K562 (cell line): ENCODE measurements at regions not wholly inside any gene's neighbourhood (a gene's known extent, or its start where the extent isn't known, plus 50 kb on each side); places are given as distances from the start of the nearest gene placed in this dataset.

Experiments
- DDX20 ChIP-seq: fragments of 450-650 bp; IDR thresholded peaks from 2 replicates; pipeline ENCODE4 v1.6.1; 2016; ENCODE audit warnings: missing genetic modification characterization, low read depth, mild to moderate bottlenecking, missing compliant biosample characterization, moderate library complexity
- EHMT2 ChIP-seq: fragments of 450-650 bp; IDR thresholded peaks from 2 replicates; pipeline ENCODE4 v1.6.1; 2018; ENCODE audit warnings: antibody characterized with exemption
- MNT ChIP-seq, 2 experiments: fragments of 450-650 bp; conservative IDR thresholded peaks; 2 replicates each; pipeline ENCODE4 v1.6.1; 2017; ENCODE audit warnings: mild to moderate bottlenecking in 2 of 2, moderate library complexity in 2 of 2
- POLR2AphosphoS5 ChIP-seq: IDR thresholded peaks from 2 replicates; pipeline ENCODE4 v1.6.1; 2011; ENCODE audit warnings: mild to moderate bottlenecking, low read depth, low read length, moderate library complexity; ENCODE audit not compliant: control insufficient read depth, insufficient read depth
- RBM39 ChIP-seq: fragments of 200-400 bp; formaldehyde crosslinking; optimal IDR thresholded peaks from 2 replicates; pipeline ENCODE3; 2018; ENCODE audit warnings: low read depth, low read length
- SMAD1 ChIP-seq: fragments of 150-350 bp; IDR thresholded peaks from 2 replicates; pipeline ENCODE4 v1.6.1; 2014; ENCODE audit warnings: low read length, low read depth; ENCODE audit not compliant: partially characterized antibody
- SP1 ChIP-seq: sonication (generic); formaldehyde crosslinking; IDR thresholded peaks from 2 replicates; pipeline ENCODE4 v1.8.1; 2022; ENCODE audit warnings: mild to moderate bottlenecking, missing genetic modification reagents
- TFAM ChIP-seq: fragments of 250-450 bp; sonication (Bioruptor Pico); conservative IDR thresholded peaks from 2 replicates; pipeline ENCODE4 v1.5.0; 2021; ENCODE audit warnings: mild to moderate bottlenecking, moderate library complexity
- YY1 ChIP-seq, 3 experiments: IDR thresholded peaks; 2 replicates each; pipeline ENCODE4 v1.6.1; 2011; ENCODE audit warnings: low read length in 2 of 3, mild to moderate bottlenecking in 2 of 3, moderate library complexity in 2 of 3, borderline replicate concordance in 1 of 3, control low read depth in 1 of 3, low read depth in 1 of 3; ENCODE audit not compliant: insufficient read depth in 3 of 3, insufficient replicate concordance in 2 of 3, control insufficient read depth in 1 of 3, insufficient read length in 1 of 3; ENCODE audit errors: extremely low read depth in 1 of 3
- ZFP36 ChIP-seq: fragments of 150-350 bp; IDR thresholded peaks from 2 replicates; pipeline ENCODE4 v1.6.1; 2018; ENCODE audit warnings: low read length, low read depth; ENCODE audit not compliant: partially characterized antibody
- TF ChIP-seq, protein P1 (sequence below), 3 experiments: IDR thresholded peaks in 2 of 3; conservative IDR thresholded peaks in 1 of 3; 2 replicates each; pipeline ENCODE4 v1.5.1; 2011 to 2012; ENCODE audit warnings: low read length in 3 of 3, mild to moderate bottlenecking in 3 of 3, control low read depth in 2 of 3, improper control_type of control experiment in 1 of 3, inconsistent platforms in 1 of 3, low read depth in 1 of 3, mixed read lengths in 1 of 3, moderate library complexity in 1 of 3; ENCODE audit not compliant: insufficient read depth in 2 of 3
- TF ChIP-seq, protein P2 (sequence below): sonication (generic); formaldehyde crosslinking; IDR thresholded peaks from 2 replicates; pipeline ENCODE4 v1.9.0; 2022; ENCODE audit warnings: mild to moderate bottlenecking, missing genetic modification reagents
- TF ChIP-seq, protein P3 (sequence below): fragments of 150-350 bp; IDR thresholded peaks from 2 replicates; pipeline ENCODE4 v1.6.1; 2014; ENCODE audit warnings: low read depth, mild to moderate bottlenecking, low read length, borderline replicate concordance

- no peak for TF ChIP-seq ZFP36
- TF ChIP-seq POLR2AphosphoS5: no peak
- TF ChIP-seq YY1 (IDR thresholded peaks at IDR 0.05; ENCODE audit: borderline replicate concordance in 1 of 3, control insufficient read depth in 1 of 3, extremely low read depth in 1 of 3, insufficient read depth in 3 of 3, insufficient read length in 1 of 3, insufficient replicate concordance in 2 of 3, low read depth in 1 of 3, low read length in 2 of 3): no peak
- no peak for TF ChIP-seq SMAD1
- TF ChIP-seq DDX20 (tag): no peak
- TF ChIP-seq TFAM (CRISPR knock-in tag): no peak
- TF ChIP-seq, protein P1, sequence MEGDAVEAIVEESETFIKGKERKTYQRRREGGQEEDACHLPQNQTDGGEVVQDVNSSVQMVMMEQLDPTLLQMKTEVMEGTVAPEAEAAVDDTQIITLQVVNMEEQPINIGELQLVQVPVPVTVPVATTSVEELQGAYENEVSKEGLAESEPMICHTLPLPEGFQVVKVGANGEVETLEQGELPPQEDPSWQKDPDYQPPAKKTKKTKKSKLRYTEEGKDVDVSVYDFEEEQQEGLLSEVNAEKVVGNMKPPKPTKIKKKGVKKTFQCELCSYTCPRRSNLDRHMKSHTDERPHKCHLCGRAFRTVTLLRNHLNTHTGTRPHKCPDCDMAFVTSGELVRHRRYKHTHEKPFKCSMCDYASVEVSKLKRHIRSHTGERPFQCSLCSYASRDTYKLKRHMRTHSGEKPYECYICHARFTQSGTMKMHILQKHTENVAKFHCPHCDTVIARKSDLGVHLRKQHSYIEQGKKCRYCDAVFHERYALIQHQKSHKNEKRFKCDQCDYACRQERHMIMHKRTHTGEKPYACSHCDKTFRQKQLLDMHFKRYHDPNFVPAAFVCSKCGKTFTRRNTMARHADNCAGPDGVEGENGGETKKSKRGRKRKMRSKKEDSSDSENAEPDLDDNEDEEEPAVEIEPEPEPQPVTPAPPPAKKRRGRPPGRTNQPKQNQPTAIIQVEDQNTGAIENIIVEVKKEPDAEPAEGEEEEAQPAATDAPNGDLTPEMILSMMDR (IDR thresholded peaks at IDR 0.05 in 2 of 3, conservative IDR thresholded peaks at IDR 0.05 in 1 of 3; ENCODE audit: insufficient read depth in 2 of 3, low read depth in 1 of 3, low read length in 3 of 3): no peak
- no peak for TF ChIP-seq MNT (conservative IDR thresholded peaks at IDR 0.05)
- TF ChIP-seq, protein P2, sequence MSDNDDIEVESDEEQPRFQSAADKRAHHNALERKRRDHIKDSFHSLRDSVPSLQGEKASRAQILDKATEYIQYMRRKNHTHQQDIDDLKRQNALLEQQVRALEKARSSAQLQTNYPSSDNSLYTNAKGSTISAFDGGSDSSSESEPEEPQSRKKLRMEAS (CRISPR knock-in tag): no peak
- TF ChIP-seq SP1 (CRISPR knock-in tag): no peak
- no peak for TF ChIP-seq RBM39
- TF ChIP-seq, protein P3, sequence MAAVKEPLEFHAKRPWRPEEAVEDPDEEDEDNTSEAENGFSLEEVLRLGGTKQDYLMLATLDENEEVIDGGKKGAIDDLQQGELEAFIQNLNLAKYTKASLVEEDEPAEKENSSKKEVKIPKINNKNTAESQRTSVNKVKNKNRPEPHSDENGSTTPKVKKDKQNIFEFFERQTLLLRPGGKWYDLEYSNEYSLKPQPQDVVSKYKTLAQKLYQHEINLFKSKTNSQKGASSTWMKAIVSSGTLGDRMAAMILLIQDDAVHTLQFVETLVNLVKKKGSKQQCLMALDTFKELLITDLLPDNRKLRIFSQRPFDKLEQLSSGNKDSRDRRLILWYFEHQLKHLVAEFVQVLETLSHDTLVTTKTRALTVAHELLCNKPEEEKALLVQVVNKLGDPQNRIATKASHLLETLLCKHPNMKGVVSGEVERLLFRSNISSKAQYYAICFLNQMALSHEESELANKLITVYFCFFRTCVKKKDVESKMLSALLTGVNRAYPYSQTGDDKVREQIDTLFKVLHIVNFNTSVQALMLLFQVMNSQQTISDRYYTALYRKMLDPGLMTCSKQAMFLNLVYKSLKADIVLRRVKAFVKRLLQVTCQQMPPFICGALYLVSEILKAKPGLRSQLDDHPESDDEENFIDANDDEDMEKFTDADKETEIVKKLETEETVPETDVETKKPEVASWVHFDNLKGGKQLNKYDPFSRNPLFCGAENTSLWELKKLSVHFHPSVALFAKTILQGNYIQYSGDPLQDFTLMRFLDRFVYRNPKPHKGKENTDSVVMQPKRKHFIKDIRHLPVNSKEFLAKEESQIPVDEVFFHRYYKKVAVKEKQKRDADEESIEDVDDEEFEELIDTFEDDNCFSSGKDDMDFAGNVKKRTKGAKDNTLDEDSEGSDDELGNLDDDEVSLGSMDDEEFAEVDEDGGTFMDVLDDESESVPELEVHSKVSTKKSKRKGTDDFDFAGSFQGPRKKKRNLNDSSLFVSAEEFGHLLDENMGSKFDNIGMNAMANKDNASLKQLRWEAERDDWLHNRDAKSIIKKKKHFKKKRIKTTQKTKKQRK: no peak
- no peak for TF ChIP-seq EHMT2
These were observed 179.4 kb downstream of the ACTL7B start for GRCh38 chr9:108676355-108676754.
